Naive thymus-derived CD4-positive, alpha-beta T cell (primary cell): ENCODE measurements at regions not wholly inside any gene's neighbourhood (a gene's known extent, or its start where the extent isn't known, plus 50 kb on each side); places are given as distances from the start of the nearest gene placed in this dataset.

Source experiments
- ATAC-seq: fragments of 150-1000 bp; cut with Tn5 transposase; 2 replicates; pipeline ENCODE4 v1.10.0; 2021; ENCODE audit warnings: mild to moderate bottlenecking, moderate library complexity
- CTCF ChIA-PET: fragments of 350-600 bp; sonication (Branson Sonifier 250); formaldehyde crosslinking; loops from one replicate; lab custom pipeline; 2021; ENCODE audit warnings: antibody characterized with exemption; lab: Charles Lee
- POLR2A ChIA-PET: fragments of 350-600 bp; sonication (Branson Sonifier 250); formaldehyde crosslinking; loops from one replicate; lab custom pipeline; 2021; ENCODE audit warnings: antibody characterized with exemption, inconsistent platforms; lab: Charles Lee
- DNase-seq, 9 donors: peaks; one replicate each; pipeline versions ENCODE4 v3.0.0 to v3.0.0-alpha.2; 2020 to 2022; ENCODE audit warnings: mixed read lengths in 1 of 9
- H3K27ac ChIP-seq: one replicate; pipeline ENCODE4 v1.7.0; 2013; ENCODE audit warnings: mild to moderate bottlenecking, low read depth, low read length, moderate library complexity
- H3K27me3 ChIP-seq, 2 donors: one replicate each; pipeline ENCODE4 v1.7.0; 2013; ENCODE audit warnings: low read length in 2 of 2, mild to moderate bottlenecking in 2 of 2, moderate library complexity in 2 of 2; ENCODE audit not compliant: control insufficient read depth in 2 of 2, insufficient read depth in 2 of 2
- H3K36me3 ChIP-seq, 3 experiments: 1 replicate in 2 of 3; 2 replicates in 1 of 3; pipeline ENCODE4 v1.7.0; 2013; ENCODE audit warnings: low read length in 3 of 3, mild to moderate bottlenecking in 3 of 3, moderate library complexity in 1 of 3; ENCODE audit not compliant: insufficient read depth in 3 of 3, control insufficient read depth in 2 of 3
- H3K4me1 ChIP-seq, 2 donors: one replicate each; pipeline ENCODE4 v1.7.0; 2013; ENCODE audit warnings: low read length in 2 of 2, mild to moderate bottlenecking in 2 of 2, moderate library complexity in 1 of 2; ENCODE audit not compliant: control insufficient read depth in 2 of 2, insufficient read depth in 2 of 2
- H3K4me3 ChIP-seq: 2 replicates; pipeline ENCODE4 v1.7.0; 2013; ENCODE audit warnings: mild to moderate bottlenecking, low read length
- H3K9me3 ChIP-seq, 3 experiments: 1 replicate in 2 of 3; 2 replicates in 1 of 3; pipeline ENCODE4 v1.7.0; 2013; ENCODE audit warnings: low read length in 3 of 3; ENCODE audit not compliant: control insufficient read depth in 2 of 3
- H3K27ac Mint-ChIP-seq, 9 donors: one replicate each; pipeline ENCODE4 v1.8.0; 2020 to 2022; ENCODE audit warnings: mixed read lengths in 9 of 9, mild to moderate bottlenecking in 8 of 9, moderate library complexity in 5 of 9, inconsistent platforms in 2 of 9
- H3K27me3 Mint-ChIP-seq, 5 donors: one replicate each; pipeline ENCODE4 v1.8.0; 2021 to 2022; ENCODE audit warnings: mixed read lengths in 5 of 5, mild to moderate bottlenecking in 1 of 5
- H3K36me3 Mint-ChIP-seq, 5 donors: one replicate each; pipeline ENCODE4 v1.8.0; 2020 to 2022; ENCODE audit warnings: mixed read lengths in 5 of 5, mild to moderate bottlenecking in 3 of 5, inconsistent platforms in 1 of 5
- H3K4me1 Mint-ChIP-seq, 7 donors: one replicate each; pipeline ENCODE4 v1.8.0; 2020 to 2022; ENCODE audit warnings: mixed read lengths in 7 of 7, mild to moderate bottlenecking in 3 of 7, inconsistent platforms in 1 of 7
- H3K4me3 Mint-ChIP-seq, 10 donors: one replicate each; pipeline ENCODE4 v1.8.0; 2020 to 2022; ENCODE audit warnings: mild to moderate bottlenecking in 10 of 10, mixed read lengths in 10 of 10, moderate library complexity in 6 of 10, inconsistent platforms in 2 of 10
- H3K9me3 Mint-ChIP-seq, 11 donors: one replicate each; pipeline ENCODE4 v1.8.0; 2020 to 2022; ENCODE audit warnings: mixed read lengths in 11 of 11, mild to moderate bottlenecking in 4 of 11, inconsistent platforms in 1 of 11, moderate library complexity in 1 of 11
- intact Hi-C, 2 donors: fragments of 100-400 bp; cut with micrococcal nuclease; formaldehyde crosslinking; loops; one replicate each; pipeline ENCODE4 v1.15.1; 2023

DNA sequence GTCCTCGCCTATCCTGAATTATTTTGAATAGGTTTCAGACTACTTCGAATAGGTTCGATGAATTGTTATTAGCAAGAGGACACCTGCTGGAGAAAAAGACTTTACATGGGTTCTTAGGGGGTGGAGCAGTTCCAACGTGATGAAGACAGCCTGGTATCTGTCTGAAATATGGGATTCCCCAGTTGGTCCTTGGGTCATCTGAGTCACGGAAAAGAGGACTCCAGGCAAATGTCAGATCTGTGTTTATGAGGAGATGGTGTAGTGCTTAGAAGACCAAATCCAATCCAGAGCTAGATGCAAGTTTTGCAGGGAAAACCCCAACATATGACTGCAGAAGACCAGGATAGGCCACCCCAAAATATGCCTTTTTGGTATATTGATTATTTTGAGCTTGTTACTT lies 98.9 kb upstream of the IGSF10 start:
- no peak overlapping the region for H3K4me3 Mint-ChIP-seq
- Histone ChIP-seq H3K36me3 (no peaks in the 10 kb centered on the region), H3K4me1 (no peaks in the 10 kb centered on the region), H3K27ac (no peak overlapping the region), H3K4me3 (no peak overlapping the region), H3K27me3 (no peaks in the 10 kb centered on the region), H3K9me3 (no peaks in the 10 kb centered on the region)
- no peak for ATAC-seq
- no peaks in the 10 kb centered on the region for H3K9me3 Mint-ChIP-seq
- H3K36me3 Mint-ChIP-seq = no peaks in the 10 kb centered on the region
- no peak overlapping the region for H3K27ac Mint-ChIP-seq
- H3K4me1 Mint-ChIP-seq = peaks cover 0 to 3% (median 0%) of the 10 kb centered on the region in 7 donors
- ChIA-PET POLR2A (no interaction called here), CTCF (no interaction called here)
- intact Hi-C loops = no loop called here
- DNase-seq = no peak
- H3K27me3 Mint-ChIP-seq = peaks cover 0 to 10% (median 0%) of the 10 kb centered on the region in 5 donors

- H3K36me3 ChIP-seq = no peaks in the 10 kb centered on the region
- H3K4me3 ChIP-seq = no peak overlapping the region
- Mint-ChIP-seq H3K36me3 (no peaks in the 10 kb centered on the region), H3K27me3 (peaks cover 0 to 10% (median 0%) of the 10 kb centered on the region in 5 donors), H3K27ac (no peak overlapping the region), H3K9me3 (no peaks in the 10 kb centered on the region), H3K4me1 (peaks cover 0 to 3% (median 0%) of the 10 kb centered on the region in 7 donors), H3K4me3 (no peak overlapping the region)
- intact Hi-C loops = no loop called here
- no peaks in the 10 kb centered on the region for H3K4me1 ChIP-seq
- ChIA-PET POLR2A (no interaction called here), CTCF (no interaction called here)
- no peaks in the 10 kb centered on the region for H3K9me3 ChIP-seq
- no peak overlapping the region for H3K27ac ChIP-seq
- DNase-seq (no peak), ATAC-seq (no peak)
- no peaks in the 10 kb centered on the region for H3K27me3 ChIP-seq
Observed at GRCh38 chr3:151558661-151559060, 97.8 kb upstream of the IGSF10 start.

- no peaks in the 10 kb centered on the region for H3K4me1 ChIP-seq
- intact Hi-C loops = no loop called here
- H3K27ac ChIP-seq = no peak overlapping the region
Observed at GRCh38 chr3:151557068-151557840, 96.4 kb upstream of the IGSF10 start.

GRCh38 chr3:151556596-151556995 lies 95.7 kb upstream of the IGSF10 start:
- no peak overlapping the region for H3K27ac ChIP-seq
- H3K9me3 ChIP-seq = no peaks in the 10 kb centered on the region
- CTCF ChIA-PET = no interaction called here
- no peak overlapping the region for H3K27ac Mint-ChIP-seq
- H3K4me3 Mint-ChIP-seq = no peak overlapping the region
- DNase-seq (no peak), ATAC-seq (no peak)
- intact Hi-C loops = no loop called here
- H3K36me3 ChIP-seq = no peaks in the 10 kb centered on the region
- POLR2A ChIA-PET = no interaction called here
- peaks cover 0 to 5% (median 0%) of the 10 kb centered on the region in 7 donors for H3K4me1 Mint-ChIP-seq
- peaks cover 0 to 12% (median 4%) of the 10 kb centered on the region in 5 donors for H3K27me3 Mint-ChIP-seq
- H3K4me3 ChIP-seq = no peak overlapping the region
- H3K36me3 Mint-ChIP-seq = no peaks in the 10 kb centered on the region
- H3K4me1 ChIP-seq = no peaks in the 10 kb centered on the region
- no peaks in the 10 kb centered on the region for H3K27me3 ChIP-seq
- H3K9me3 Mint-ChIP-seq = peaks cover 0 to 3% (median 0%) of the 10 kb centered on the region in 11 donors

More at GRCh38 chr3:151557068-151557840, 96.4 kb upstream of the IGSF10 start:
- H3K27me3 ChIP-seq = no peaks in the 10 kb centered on the region
- H3K27ac Mint-ChIP-seq = no peak overlapping the region
- H3K27me3 Mint-ChIP-seq = peaks cover 0 to 9% (median 0%) of the 10 kb centered on the region in 5 donors
- H3K9me3 Mint-ChIP-seq = peaks cover 0 to under 1% (median 0%) of the 10 kb centered on the region in 11 donors
- H3K4me3 ChIP-seq = no peak overlapping the region
- H3K36me3 Mint-ChIP-seq = no peaks in the 10 kb centered on the region
- ChIA-PET CTCF (no interaction called here), POLR2A (no interaction called here)
- H3K4me1 Mint-ChIP-seq = peaks cover 0 to 3% (median 0%) of the 10 kb centered on the region in 7 donors
- H3K4me3 Mint-ChIP-seq = no peak overlapping the region
- no peaks in the 10 kb centered on the region for H3K9me3 ChIP-seq
- no peaks in the 10 kb centered on the region for H3K36me3 ChIP-seq
- ATAC-seq (no peak), DNase-seq (no peak)

DNA sequence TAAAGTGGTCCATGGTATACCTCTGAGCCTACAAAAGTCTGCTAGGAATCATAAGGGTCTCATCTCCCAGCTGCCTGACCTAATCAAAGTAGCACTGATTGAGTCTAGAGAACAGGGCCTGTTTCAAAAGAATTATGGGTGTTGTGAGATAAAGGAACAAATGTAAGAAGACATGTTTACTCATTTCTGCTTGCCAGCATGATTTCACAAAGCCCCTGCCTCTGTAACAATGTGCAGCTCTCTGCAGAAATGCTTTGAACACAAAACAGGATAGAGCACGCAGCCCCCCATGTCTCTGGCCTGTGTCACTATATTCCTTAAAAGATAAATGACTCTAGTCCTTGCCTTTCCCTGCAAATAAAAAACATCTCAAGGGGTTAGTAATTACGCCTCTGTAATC lies 94.7 kb upstream of the IGSF10 start:
- H3K4me3 Mint-ChIP-seq = no peak overlapping the region
- ATAC-seq = no peak
- no peaks in the 10 kb centered on the region for H3K36me3 Mint-ChIP-seq
- ChIA-PET CTCF (no interaction called here), POLR2A (no interaction called here)
- Histone ChIP-seq H3K4me3 (no peak overlapping the region), H3K27ac (no peak overlapping the region), H3K9me3 (no peaks in the 10 kb centered on the region), H3K36me3 (no peaks in the 10 kb centered on the region), H3K27me3 (no peaks in the 10 kb centered on the region), H3K4me1 (no peaks in the 10 kb centered on the region)
- peaks cover 0 to 5% (median 0%) of the 10 kb centered on the region in 7 donors for H3K4me1 Mint-ChIP-seq
- DNase-seq = no peak
- peaks cover 3 to 13% (median 8%) of the 10 kb centered on the region in 5 donors for H3K27me3 Mint-ChIP-seq
- peaks cover 0 to 3% (median 0%) of the 10 kb centered on the region in 11 donors for H3K9me3 Mint-ChIP-seq
- no peak overlapping the region for H3K27ac Mint-ChIP-seq
- intact Hi-C loops = no loop called here

- Mint-ChIP-seq H3K4me1 (peaks cover 0 to 5% (median 0%) of the 10 kb centered on the region in 7 donors), H3K27me3 (peaks cover 5 to 13% (median 8%) of the 10 kb centered on the region in 5 donors), H3K36me3 (no peaks in the 10 kb centered on the region), H3K4me3 (no peak overlapping the region), H3K9me3 (peaks cover 0 to 3% (median 0%) of the 10 kb centered on the region in 11 donors), H3K27ac (no peak overlapping the region)
- CTCF ChIA-PET = no interaction called here
- intact Hi-C loops = no loop called here
- ATAC-seq = peak; percentile 44
- Histone ChIP-seq H3K4me3 (no peak overlapping the region), H3K36me3 (no peaks in the 10 kb centered on the region), H3K4me1 (no peaks in the 10 kb centered on the region), H3K27ac (no peak overlapping the region), H3K9me3 (no peaks in the 10 kb centered on the region), H3K27me3 (no peaks in the 10 kb centered on the region)
- no peak for DNase-seq
- POLR2A ChIA-PET = no interaction called here
Observed at GRCh38 chr3:151553888-151554287, 93.0 kb upstream of the IGSF10 start.

- intact Hi-C loops = no loop called here
- Mint-ChIP-seq H3K4me3 (no peak overlapping the region), H3K27me3 (peaks cover 5 to 13% (median 8%) of the 10 kb centered on the region in 5 donors), H3K27ac (no peak overlapping the region), H3K36me3 (no peaks in the 10 kb centered on the region), H3K4me1 (peaks cover 0 to 5% (median 0%) of the 10 kb centered on the region in 7 donors), H3K9me3 (peaks cover 0 to 3% (median 0%) of the 10 kb centered on the region in 11 donors)
- Histone ChIP-seq H3K9me3 (no peaks in the 10 kb centered on the region), H3K36me3 (no peaks in the 10 kb centered on the region), H3K4me3 (no peak overlapping the region), H3K27ac (no peak overlapping the region), H3K4me1 (no peaks in the 10 kb centered on the region), H3K27me3 (no peaks in the 10 kb centered on the region)
- CTCF ChIA-PET = no interaction called here
- ATAC-seq = no peak
- DNase-seq = no peak
- POLR2A ChIA-PET = no interaction called here
Observed at GRCh38 chr3:151552589-151552988, 91.7 kb upstream of the IGSF10 start.
